HFFc6 (cell line): ENCODE measurements at regions not wholly inside any gene's neighbourhood (a gene's known extent, or its start where the extent isn't known, plus 50 kb on each side); places are given as distances from the start of the nearest gene placed in this dataset.

Experiments used
- DNase-seq: peaks from one replicate; pipeline ENCODE4 v3.0.0-alpha.2; 2018
- H3K27ac Mint-ChIP-seq: 2 replicates; pipeline ENCODE4 v1.8.0; 2020; ENCODE audit warnings: mild to moderate bottlenecking, mixed read lengths
- H3K27me3 Mint-ChIP-seq: 2 replicates; pipeline ENCODE4 v1.8.0; 2021; ENCODE audit warnings: mild to moderate bottlenecking, moderate library complexity, mixed read lengths; ENCODE audit not compliant: insufficient read depth
- H3K36me3 Mint-ChIP-seq: 2 replicates; pipeline ENCODE4 v1.8.0; 2021; ENCODE audit warnings: low read depth, mixed read lengths
- H3K4me1 Mint-ChIP-seq: 2 replicates; pipeline ENCODE4 v1.8.0; 2020; ENCODE audit warnings: low read depth, mixed read lengths
- H3K4me3 Mint-ChIP-seq: 2 replicates; pipeline ENCODE4 v1.8.0; 2020; ENCODE audit warnings: mild to moderate bottlenecking, moderate library complexity, mixed read lengths
- H3K9me3 Mint-ChIP-seq: 2 replicates; pipeline ENCODE4 v1.8.0; 2020; ENCODE audit warnings: mild to moderate bottlenecking, mixed read lengths
- TF ChIP-seq, protein P1 (sequence below): fragments of 200-600 bp; sonication (generic); IDR thresholded peaks from 2 replicates; pipeline ENCODE4 v1.5.0; 2021; ENCODE audit warnings: antibody characterized with exemption, mild to moderate bottlenecking

DNA sequence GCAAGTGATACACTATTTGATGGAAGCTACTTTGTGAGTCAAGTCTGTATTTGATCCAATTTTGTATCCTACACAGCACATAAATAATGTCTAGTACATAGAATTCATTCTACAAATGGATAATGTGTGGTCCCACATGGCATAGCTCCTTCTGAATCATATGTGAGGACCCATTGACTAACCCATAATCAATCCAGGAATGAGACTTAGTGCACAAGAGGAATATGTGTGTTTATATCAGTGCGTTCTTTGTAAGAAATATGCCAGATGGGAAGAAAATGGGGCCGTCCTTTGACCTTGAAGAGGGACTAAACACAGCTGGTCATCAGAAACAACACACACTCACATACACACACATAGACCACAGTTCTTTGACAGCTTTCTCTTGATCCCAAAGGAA lies 282.7 kb upstream of the SEMA6D start:
- H3K9me3 Mint-ChIP-seq, result no peaks in the 10 kb centered on the region
- H3K4me3 Mint-ChIP-seq, result no peak overlapping the region
- DNase-seq, result no peak
- H3K36me3 Mint-ChIP-seq, result no peaks in the 10 kb centered on the region; the same call in 1 of the 2 replicates
- no peaks in the 10 kb centered on the region; the same call in 1 of the 2 replicates for H3K27me3 Mint-ChIP-seq
- TF ChIP-seq, protein P1, sequence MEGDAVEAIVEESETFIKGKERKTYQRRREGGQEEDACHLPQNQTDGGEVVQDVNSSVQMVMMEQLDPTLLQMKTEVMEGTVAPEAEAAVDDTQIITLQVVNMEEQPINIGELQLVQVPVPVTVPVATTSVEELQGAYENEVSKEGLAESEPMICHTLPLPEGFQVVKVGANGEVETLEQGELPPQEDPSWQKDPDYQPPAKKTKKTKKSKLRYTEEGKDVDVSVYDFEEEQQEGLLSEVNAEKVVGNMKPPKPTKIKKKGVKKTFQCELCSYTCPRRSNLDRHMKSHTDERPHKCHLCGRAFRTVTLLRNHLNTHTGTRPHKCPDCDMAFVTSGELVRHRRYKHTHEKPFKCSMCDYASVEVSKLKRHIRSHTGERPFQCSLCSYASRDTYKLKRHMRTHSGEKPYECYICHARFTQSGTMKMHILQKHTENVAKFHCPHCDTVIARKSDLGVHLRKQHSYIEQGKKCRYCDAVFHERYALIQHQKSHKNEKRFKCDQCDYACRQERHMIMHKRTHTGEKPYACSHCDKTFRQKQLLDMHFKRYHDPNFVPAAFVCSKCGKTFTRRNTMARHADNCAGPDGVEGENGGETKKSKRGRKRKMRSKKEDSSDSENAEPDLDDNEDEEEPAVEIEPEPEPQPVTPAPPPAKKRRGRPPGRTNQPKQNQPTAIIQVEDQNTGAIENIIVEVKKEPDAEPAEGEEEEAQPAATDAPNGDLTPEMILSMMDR, result no peak
- peaks cover 91% of the 10 kb centered on the region for H3K4me1 Mint-ChIP-seq
- H3K27ac Mint-ChIP-seq, result peak overlapping the region; percentile 77

DNA sequence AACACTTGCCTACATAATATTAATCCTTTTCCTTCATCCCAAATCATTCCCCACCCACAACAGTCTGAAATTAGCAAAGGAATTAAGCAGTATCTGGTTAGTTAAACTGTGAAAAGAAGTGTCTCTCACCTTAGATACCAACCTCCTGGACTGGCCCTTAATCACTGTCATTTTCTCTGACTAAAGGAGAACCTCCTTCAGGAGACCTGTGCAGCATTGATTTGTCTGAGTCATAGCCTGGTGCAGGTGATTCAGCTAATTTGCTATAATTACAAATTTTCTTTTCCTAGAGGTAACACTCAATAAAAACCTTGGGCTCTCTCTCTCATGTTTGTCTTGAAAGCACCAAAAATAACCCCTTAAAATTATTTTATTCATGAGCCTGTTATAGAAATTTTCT lies 279.8 kb upstream of the SEMA6D start:
- Mint-ChIP-seq H3K27me3 (no peaks in the 10 kb centered on the region; the same call in 1 of the 2 replicates), H3K36me3 (peaks cover 7% of the 10 kb centered on the region), H3K27ac (no peak overlapping the region), H3K9me3 (peaks cover 5% of the 10 kb centered on the region; the same call in 1 of the 2 replicates), H3K4me3 (no peak overlapping the region), H3K4me1 (peaks cover 82% of the 10 kb centered on the region)
- TF ChIP-seq, protein P1, result no peak
- no peak for DNase-seq

DNA sequence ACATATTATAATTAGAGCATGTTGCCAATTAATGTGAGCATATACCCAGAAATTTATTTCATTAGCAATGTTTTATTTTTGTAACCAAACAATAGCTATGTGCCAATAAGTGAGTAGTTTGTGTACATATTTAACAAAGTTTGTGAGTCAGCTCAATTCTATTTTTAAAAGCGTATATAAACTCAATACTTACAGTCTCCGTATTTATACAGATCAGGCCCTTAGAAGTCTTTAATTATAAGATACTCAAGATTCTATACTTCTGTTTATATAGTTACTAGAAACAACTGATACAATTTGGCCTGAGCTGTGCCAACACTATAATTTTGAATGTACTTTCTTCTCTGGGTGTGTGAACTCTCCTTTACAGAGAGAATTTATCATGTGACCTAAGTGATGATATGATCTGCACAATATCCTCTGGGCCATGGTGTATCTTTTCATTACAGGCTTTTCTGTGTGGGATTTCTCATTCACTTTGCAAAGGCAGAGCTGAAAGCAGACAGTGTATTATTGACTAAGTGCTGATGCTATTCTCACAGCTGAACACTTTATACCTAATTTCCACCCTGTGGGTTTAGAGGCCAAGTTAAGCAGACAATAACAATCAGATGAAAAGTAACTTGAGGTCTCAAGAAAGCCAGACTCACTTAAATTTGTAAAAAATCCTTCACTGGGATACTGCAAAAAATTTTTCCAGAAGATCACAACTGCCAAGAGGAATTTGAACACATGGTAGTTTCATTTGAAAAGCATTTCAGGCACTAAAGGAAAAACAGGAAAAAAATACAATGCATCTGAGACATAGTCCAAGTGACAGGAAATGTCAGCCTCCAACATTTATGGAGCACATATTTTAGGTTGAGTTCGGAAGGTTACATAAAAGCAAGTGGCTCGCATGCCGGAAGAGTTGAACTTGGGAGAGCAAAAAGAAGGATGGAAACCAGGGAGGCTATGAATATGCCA lies 277.9 kb upstream of the SEMA6D start:
- Mint-ChIP-seq H3K9me3 (peaks cover 5% of the 10 kb centered on the region; the same call in 1 of the 2 replicates), H3K27me3 (no peaks in the 10 kb centered on the region; the same call in 1 of the 2 replicates), H3K36me3 (peaks cover 7% of the 10 kb centered on the region), H3K27ac (peak overlapping the region; percentile 80), H3K4me1 (peaks cover 81% of the 10 kb centered on the region), H3K4me3 (peak overlapping the region; percentile 61)
- TF ChIP-seq, protein P1, result no peak
- peak; percentile 43 for DNase-seq

DNA sequence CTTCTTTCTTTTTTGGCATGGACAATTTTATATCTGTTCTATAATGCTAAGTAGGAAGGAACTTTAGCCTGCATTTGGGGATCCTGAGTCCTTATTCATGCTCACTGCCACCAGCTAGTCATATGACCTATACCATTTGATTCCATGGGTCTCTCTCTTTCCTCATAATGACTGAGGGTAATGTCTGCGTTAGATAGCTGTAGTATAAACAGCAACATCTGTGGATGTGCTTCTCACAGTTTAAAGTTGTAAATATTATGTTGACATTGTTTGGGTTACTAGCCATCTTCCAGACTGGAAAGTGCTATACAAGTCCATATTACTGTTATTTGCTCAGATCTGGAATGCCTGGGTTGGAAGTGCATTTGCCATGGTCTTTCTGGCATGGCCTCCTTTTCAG lies 274.9 kb upstream of the SEMA6D start:
- no peak for DNase-seq
- Mint-ChIP-seq H3K27me3 (no peaks in the 10 kb centered on the region; the same call in 1 of the 2 replicates), H3K27ac (no peak overlapping the region), H3K9me3 (peaks cover 5% of the 10 kb centered on the region), H3K4me3 (no peak overlapping the region), H3K36me3 (peaks cover 7% of the 10 kb centered on the region), H3K4me1 (peaks cover 58% of the 10 kb centered on the region)
- TF ChIP-seq, protein P1, result no peak

DNA sequence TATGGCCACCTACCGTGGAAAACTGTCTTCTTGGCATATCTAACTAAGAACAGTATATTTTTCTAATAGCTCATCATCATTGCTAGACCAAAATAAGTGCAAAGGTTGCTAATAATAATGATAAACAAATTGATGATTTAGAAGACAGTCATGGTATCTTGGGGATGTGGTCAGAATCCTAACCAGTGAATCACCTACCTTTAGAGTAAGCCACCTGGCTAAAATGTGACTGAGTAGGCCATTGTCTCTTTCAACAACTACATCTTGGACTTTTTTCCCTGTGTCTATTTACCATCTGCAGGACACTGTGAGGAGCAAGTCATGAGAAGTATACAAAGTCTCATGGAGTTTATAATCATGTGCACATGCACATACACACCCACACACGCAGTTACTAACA lies 273.5 kb upstream of the SEMA6D start:
- no peaks in the 10 kb centered on the region for H3K27me3 Mint-ChIP-seq
- TF ChIP-seq, protein P1, result no peak
- DNase-seq, result no peak

More for the DNA sequence above, 273.5 kb upstream of the SEMA6D start:
- peaks cover 5% of the 10 kb centered on the region for H3K9me3 Mint-ChIP-seq
- H3K36me3 Mint-ChIP-seq, result peaks cover 7% of the 10 kb centered on the region
- H3K4me1 Mint-ChIP-seq, result peaks cover 44% of the 10 kb centered on the region
- H3K4me3 Mint-ChIP-seq, result no peak overlapping the region
- peak overlapping the region; percentile 18; the same call in 1 of the 2 replicates for H3K27ac Mint-ChIP-seq
